Panc1 (cell line): ENCODE measurements at regions not wholly inside any gene's neighbourhood (a gene's known extent, or its start where the extent isn't known, plus 50 kb on each side); places are given as distances from the start of the nearest gene placed in this dataset.

ENCODE experiments used
- ATAC-seq: fragments of 200-7000 bp; cut with Tn5 transposase; 2 replicates; pipeline ENCODE4 v1.9.1; 2020; ENCODE audit warnings: mild to moderate bottlenecking, moderate library complexity
- BruUV-seq: library from RNA; stranded (reverse); fragments of 400-500 nt; replicated peaks from 2 replicates; lab custom pipeline; 2021; lab: Mats Ljungman, UMichigan
- CTCF ChIA-PET: fragments of 300-600 bp; sonication (Branson Sonifier 250); formaldehyde crosslinking; loops from one replicate; lab custom pipeline; 2022; ENCODE audit warnings: antibody characterized with exemption; lab: Charles Lee
- POLR2A ChIA-PET: fragments of 300-600 bp; sonication (Branson Sonifier 250); formaldehyde crosslinking; loops from one replicate; lab custom pipeline; 2022; ENCODE audit warnings: antibody characterized with exemption; lab: Charles Lee
- DNase-seq: peaks from one replicate; pipeline ENCODE4 v3.0.0-alpha.2; 2010; ENCODE audit warnings: low read depth, low spot score
- H3K27ac ChIP-seq: 2 replicates; pipeline ENCODE4 v1.5.1; 2011; ENCODE audit warnings: mild to moderate bottlenecking, low read length, inconsistent platforms
- H3K27me3 ChIP-seq: fragments of 200-500 bp; sonication (Bioruptor generic); 2 replicates; pipeline ENCODE4 v1.6.0; 2014; ENCODE audit warnings: low read length, inconsistent platforms; ENCODE audit not compliant: control insufficient read depth, insufficient read depth
- H3K36me3 ChIP-seq: fragments of 200-500 bp; sonication (Bioruptor generic); 2 replicates; pipeline ENCODE4 v1.5.1; 2014; ENCODE audit warnings: inconsistent platforms, mild to moderate bottlenecking, low read length, moderate library complexity; ENCODE audit not compliant: control insufficient read depth, insufficient read depth
- H3K4me1 ChIP-seq: 2 replicates; pipeline ENCODE4 v1.5.1; 2011; ENCODE audit warnings: inconsistent platforms, mild to moderate bottlenecking, low read length, moderate library complexity; ENCODE audit not compliant: control insufficient read depth, insufficient read depth
- H3K4me3 ChIP-seq, 2 experiments: 2 replicates each; pipeline ENCODE4 v1.5.1; 2011 to 2012; ENCODE audit warnings: low read depth in 2 of 2, low read length in 2 of 2, mild to moderate bottlenecking in 2 of 2, inconsistent platforms in 1 of 2, moderate library complexity in 1 of 2
- H3K9me3 ChIP-seq: fragments of 200-500 bp; sonication (Bioruptor generic); 2 replicates; pipeline ENCODE4 v1.5.1; 2014; ENCODE audit warnings: low read depth, mild to moderate bottlenecking, inconsistent platforms, low read length, moderate library complexity; ENCODE audit not compliant: control insufficient read depth, insufficient read depth
- POLR2AphosphoS5 ChIP-seq: IDR thresholded peaks from 2 replicates; pipeline ENCODE4 v1.6.1; 2012; ENCODE audit warnings: mild to moderate bottlenecking, low read depth, low read length, moderate library complexity
- SIN3A ChIP-seq: IDR thresholded peaks from 2 replicates; pipeline ENCODE4 v1.6.1; 2012; ENCODE audit warnings: low read depth, mild to moderate bottlenecking, low read length, moderate library complexity, borderline replicate concordance; ENCODE audit not compliant: insufficient read depth
- TCF7L2 ChIP-seq: IDR thresholded peaks from 2 replicates; pipeline ENCODE4 v1.6.1; 2011; ENCODE audit warnings: mild to moderate bottlenecking, low read depth, low read length, inconsistent platforms
- in situ Hi-C: cut with HindIII; loops from 2 replicates; pipeline ENCODE4 v1.10.0; 2016; ENCODE audit warnings: low sequenced_read_pairs, low pct_unique_long_range_greater_than_20kb
- intact Hi-C: fragments of 100-400 bp; cut with micrococcal nuclease; formaldehyde crosslinking; loops from one replicate; pipeline ENCODE4 v1.10.0; 2022; ENCODE audit not compliant: unreplicated experiment
- TF ChIP-seq, protein P1 (sequence below): fragments of 450-650 bp; IDR thresholded peaks from 2 replicates; pipeline ENCODE4 v1.5.1; 2017; ENCODE audit warnings: mild to moderate bottlenecking
- TF ChIP-seq, protein P2 (sequence below), 2 experiments: IDR thresholded peaks; 2 replicates each; pipeline ENCODE4 v1.6.1; 2011 to 2012; ENCODE audit warnings: low read depth in 2 of 2, control low read depth in 1 of 2, low read length in 1 of 2, mild to moderate bottlenecking in 1 of 2, moderate library complexity in 1 of 2; ENCODE audit not compliant: insufficient read depth in 1 of 2

GRCh38 chrX:7198499-7198898, 50.5 kb upstream of the PUDP start:
- ATAC-seq, result no peak
- Histone ChIP-seq H3K9me3 (no peaks in the 10 kb centered on the region), H3K27ac (no peak overlapping the region), H3K36me3 (no peaks in the 10 kb centered on the region), H3K4me1 (no peaks in the 10 kb centered on the region), H3K27me3 (no peaks in the 10 kb centered on the region), H3K4me3 (no peak overlapping the region)
- BruUV-seq, result no TSS peak
- ChIA-PET CTCF (no interaction called here), POLR2A (no interaction called here)
- intact Hi-C loops, result no loop called here
- in situ Hi-C loops, result no loop called here
- TF ChIP-seq, protein P1, sequence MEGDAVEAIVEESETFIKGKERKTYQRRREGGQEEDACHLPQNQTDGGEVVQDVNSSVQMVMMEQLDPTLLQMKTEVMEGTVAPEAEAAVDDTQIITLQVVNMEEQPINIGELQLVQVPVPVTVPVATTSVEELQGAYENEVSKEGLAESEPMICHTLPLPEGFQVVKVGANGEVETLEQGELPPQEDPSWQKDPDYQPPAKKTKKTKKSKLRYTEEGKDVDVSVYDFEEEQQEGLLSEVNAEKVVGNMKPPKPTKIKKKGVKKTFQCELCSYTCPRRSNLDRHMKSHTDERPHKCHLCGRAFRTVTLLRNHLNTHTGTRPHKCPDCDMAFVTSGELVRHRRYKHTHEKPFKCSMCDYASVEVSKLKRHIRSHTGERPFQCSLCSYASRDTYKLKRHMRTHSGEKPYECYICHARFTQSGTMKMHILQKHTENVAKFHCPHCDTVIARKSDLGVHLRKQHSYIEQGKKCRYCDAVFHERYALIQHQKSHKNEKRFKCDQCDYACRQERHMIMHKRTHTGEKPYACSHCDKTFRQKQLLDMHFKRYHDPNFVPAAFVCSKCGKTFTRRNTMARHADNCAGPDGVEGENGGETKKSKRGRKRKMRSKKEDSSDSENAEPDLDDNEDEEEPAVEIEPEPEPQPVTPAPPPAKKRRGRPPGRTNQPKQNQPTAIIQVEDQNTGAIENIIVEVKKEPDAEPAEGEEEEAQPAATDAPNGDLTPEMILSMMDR, result no peak
- TF ChIP-seq, protein P2, sequence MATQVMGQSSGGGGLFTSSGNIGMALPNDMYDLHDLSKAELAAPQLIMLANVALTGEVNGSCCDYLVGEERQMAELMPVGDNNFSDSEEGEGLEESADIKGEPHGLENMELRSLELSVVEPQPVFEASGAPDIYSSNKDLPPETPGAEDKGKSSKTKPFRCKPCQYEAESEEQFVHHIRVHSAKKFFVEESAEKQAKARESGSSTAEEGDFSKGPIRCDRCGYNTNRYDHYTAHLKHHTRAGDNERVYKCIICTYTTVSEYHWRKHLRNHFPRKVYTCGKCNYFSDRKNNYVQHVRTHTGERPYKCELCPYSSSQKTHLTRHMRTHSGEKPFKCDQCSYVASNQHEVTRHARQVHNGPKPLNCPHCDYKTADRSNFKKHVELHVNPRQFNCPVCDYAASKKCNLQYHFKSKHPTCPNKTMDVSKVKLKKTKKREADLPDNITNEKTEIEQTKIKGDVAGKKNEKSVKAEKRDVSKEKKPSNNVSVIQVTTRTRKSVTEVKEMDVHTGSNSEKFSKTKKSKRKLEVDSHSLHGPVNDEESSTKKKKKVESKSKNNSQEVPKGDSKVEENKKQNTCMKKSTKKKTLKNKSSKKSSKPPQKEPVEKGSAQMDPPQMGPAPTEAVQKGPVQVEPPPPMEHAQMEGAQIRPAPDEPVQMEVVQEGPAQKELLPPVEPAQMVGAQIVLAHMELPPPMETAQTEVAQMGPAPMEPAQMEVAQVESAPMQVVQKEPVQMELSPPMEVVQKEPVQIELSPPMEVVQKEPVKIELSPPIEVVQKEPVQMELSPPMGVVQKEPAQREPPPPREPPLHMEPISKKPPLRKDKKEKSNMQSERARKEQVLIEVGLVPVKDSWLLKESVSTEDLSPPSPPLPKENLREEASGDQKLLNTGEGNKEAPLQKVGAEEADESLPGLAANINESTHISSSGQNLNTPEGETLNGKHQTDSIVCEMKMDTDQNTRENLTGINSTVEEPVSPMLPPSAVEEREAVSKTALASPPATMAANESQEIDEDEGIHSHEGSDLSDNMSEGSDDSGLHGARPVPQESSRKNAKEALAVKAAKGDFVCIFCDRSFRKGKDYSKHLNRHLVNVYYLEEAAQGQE (IDR thresholded peaks at IDR 0.05; ENCODE audit: insufficient read depth in 1 of 2, low read depth in 2 of 2, low read length in 1 of 2), result no peak
- no peak for TF ChIP-seq TCF7L2
- TF ChIP-seq SIN3A, result no peak
- no peak for TF ChIP-seq POLR2AphosphoS5
- no peak for DNase-seq
